ENCODE measurements at regions not wholly inside any gene's neighbourhood (a gene's known extent, or its start where the extent isn't known, plus 50 kb on each side); places are given as distances from the start of the nearest gene placed in this dataset.

GRCh38 chr6:73901986-73902385, 206.0 kb downstream of the CD109 start:
- DNase-seq: no peak

- DNase-seq: no peak
These were observed 205.3 kb downstream of the CD109 start for GRCh38 chr6:73901311-73901710.

GRCh38 chr6:73898599-73898998, 202.6 kb downstream of the CD109 start:
- DNase-seq: no peak

- DNase-seq: no peak
These were observed 197.7 kb downstream of the CD109 start for GRCh38 chr6:73893696-73894095.

GRCh38 chr6:73888050-73888449, 192.0 kb downstream of the CD109 start:
- DNase-seq: no peak

- no peak for DNase-seq
These were observed 189.4 kb downstream of the CD109 start for GRCh38 chr6:73885393-73885792.

GRCh38 chr6:73884540-73884939, 188.5 kb downstream of the CD109 start:
- no peak for DNase-seq

- no peak for DNase-seq
These were observed 183.7 kb downstream of the CD109 start for GRCh38 chr6:73879501-73880293.

- no peak for DNase-seq
These were observed 182.4 kb downstream of the CD109 start for GRCh38 chr6:73878403-73878802.
